HTR-8/SVneo (cell line): ENCODE measurements at regions not wholly inside any gene's neighbourhood (a gene's known extent, or its start where the extent isn't known, plus 50 kb on each side); places are given as distances from the start of the nearest gene placed in this dataset.

Experiments
- DNase-seq: peaks from one replicate; pipeline ENCODE4 v3.0.0; 2011; ENCODE audit warnings: low spot score, mixed read lengths; ENCODE audit not compliant: insufficient read length
- FAIRE-seq: peaks from 2 replicates; lab custom pipeline; 2011; peaks lifted over from hg19 to GRCh38; lab: Jason Lieb, UNC

- FAIRE-seq (no peak), DNase-seq (no peak)
These were observed 365.1 kb upstream of the MTPN start for GRCh38 chr7:136342251-136342650.

DNA sequence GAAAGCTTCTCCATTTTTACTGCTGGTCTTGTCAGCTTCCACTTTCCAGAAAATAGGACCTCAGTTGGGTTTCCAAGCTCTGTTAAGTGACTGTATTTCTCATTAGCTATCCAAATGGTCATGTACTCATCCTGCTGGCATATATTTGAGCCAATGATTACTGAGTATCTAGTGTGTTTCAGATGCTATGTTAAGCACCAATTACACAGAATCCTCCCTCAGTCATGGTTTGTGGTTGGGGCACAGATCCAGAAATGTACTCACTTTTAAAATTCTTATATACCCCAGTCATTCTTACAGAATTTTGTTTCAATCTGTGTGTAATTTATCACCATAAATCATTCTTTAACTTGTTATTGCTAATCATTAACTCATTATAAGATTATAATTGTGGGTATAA, 362.3 kb upstream of the MTPN start:
- FAIRE-seq (no peak), DNase-seq (no peak)

DNA sequence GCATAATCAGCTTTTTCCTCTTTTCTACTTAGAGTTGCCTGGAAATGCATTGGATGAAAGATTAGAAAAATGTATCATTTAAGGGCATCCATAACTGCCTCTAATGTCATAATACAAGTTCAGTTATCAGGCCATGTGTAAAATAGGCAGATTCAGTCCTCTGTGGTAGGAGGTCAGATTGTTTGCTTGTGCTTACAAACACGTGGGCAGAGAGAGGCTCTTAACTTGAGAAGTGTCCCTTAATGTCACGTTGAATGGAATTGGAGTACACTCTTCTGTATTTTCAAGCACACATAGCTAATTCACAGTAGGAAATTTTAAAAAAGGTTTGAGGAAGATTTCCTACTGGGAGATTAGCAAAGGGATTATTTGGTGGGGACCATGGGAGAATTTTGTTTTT, 359.8 kb upstream of the MTPN start:
- FAIRE-seq (no peak), DNase-seq (no peak)

DNA sequence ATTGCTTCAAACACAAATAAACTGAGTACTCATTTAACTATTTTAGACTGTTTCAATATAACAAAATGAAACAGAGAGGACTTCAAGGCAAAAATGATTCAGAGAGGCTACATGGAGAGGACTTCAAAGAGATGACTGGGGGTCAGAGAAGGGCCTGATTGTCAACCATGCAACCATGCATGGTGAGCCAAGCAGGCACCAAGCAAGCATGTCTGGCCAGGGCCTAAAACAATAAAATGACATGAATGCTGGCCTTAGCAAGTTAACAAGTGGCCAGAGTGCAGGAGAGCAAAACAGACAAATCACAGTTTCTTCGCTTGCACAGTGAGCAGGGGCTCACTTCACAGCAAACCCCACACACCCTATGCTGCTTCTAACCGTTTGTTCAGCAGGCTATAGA, 356.5 kb upstream of the MTPN start:
- no peak for FAIRE-seq

GRCh38 chr7:136326045-136326609, 349.0 kb upstream of the MTPN start:
- no peak for DNase-seq
- no peak for FAIRE-seq

More for the DNA sequence above, 356.5 kb upstream of the MTPN start:
- no peak for DNase-seq

DNA sequence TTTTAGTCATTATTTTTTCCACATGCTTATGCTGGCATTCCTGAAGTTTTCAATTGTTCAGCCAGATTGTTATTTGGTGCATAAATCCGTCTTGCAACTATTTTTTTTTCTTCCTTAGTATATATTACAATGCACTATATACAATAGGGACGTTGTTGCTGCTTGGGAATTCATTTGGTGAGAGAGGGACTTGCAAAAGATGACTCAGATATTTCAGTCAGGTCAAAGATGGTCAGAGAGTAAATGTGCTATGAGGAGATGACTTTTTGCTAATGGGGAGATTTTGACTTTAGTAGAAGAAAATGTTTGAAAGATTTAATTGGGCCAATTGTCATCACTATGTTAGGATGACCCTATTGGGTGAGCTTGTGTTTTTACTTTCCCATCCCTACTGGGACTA, 348.4 kb upstream of the MTPN start:
- FAIRE-seq (no peak), DNase-seq (no peak)

DNA sequence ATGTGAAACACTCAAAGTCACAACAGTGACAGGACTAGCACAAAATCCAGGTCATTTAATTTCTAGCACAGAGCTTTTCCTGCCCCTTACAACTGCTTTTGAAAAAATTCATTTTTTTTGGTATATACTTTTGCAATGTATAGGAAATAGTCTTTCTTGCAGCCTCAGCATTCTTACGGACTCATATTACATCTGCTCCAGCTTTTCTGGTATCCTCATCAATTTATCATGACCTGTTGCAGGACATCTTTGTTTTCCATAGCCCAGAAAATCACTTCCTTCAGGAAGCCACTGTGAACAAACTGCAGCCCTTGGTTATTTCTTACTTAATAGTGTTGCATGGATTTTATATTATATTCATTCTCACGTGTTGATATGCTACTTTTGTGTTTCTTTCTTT, 347.9 kb upstream of the MTPN start:
- no peak for DNase-seq
- no peak for FAIRE-seq

DNA sequence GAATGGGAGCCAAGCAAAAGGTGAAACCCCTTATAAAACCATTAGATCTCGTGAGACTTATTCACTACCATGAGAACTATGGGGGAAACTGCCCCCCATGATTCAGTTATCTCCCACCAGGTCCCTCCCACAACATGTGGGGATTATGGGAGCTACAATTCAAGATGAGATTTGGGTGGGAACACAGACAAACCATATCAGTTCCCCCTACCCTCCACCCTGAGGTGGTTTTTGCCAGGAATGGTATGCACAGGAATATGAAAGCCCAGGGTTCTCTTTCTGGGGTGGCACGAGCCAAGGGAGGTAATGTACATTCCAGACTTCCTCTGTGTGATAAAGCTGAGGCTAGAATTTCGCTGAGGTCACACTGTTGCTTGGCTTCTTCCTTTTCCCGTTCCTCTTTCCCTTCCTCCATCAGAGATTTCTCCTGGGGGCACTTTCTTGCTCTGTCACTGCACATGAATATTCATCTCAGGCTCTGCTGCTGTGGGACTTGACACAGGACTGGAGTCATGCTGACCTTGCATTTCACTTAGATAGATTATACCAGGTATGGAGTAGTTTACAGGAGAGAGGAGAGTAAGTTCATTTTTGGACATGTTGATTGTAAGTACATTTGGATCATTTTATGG, 347.0 kb upstream of the MTPN start:
- FAIRE-seq (no peak), DNase-seq (no peak)

DNA sequence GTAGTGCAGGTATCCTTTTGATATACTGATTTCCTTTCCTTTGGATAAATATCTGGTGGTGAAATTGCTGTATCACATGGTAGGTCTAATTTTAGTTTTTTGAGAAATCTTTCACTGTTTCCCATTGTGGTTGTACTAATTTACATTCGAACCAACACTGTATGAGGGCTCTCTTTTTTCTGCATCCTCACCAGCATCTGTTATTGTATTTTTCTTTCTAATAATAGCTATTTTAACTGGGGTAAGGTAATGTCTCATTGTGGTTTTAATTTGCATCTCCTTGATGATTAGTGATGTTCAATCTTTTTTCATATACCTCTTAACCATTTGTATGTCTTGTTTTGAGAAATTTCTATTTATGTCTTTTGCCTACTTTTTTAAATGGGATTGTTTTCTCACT, 335.4 kb upstream of the MTPN start:
- no peak for FAIRE-seq
- no peak for DNase-seq

DNA sequence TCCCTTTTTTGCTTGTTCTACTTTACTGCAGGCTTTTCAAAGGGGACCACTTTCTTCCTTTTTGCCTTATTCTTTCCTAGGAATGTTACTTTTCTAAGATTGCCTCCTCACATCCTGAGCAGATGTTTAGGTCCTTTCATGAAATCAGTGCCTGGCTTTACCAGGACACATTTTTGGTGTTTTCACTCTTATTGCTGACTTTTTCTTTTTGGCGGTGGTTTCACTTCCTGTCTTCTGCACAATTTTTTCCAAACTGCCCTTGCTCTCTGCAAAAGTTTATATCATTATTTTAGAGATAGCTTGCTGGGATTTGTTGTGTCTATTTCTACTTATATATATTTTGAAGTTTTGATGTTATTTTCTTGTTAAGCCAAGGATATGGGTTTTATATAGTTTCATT, 332.2 kb upstream of the MTPN start:
- FAIRE-seq (no peak), DNase-seq (no peak)

GRCh38 chr7:136308230-136308629, 331.1 kb upstream of the MTPN start:
- no peak for FAIRE-seq

GRCh38 chr7:136303162-136303561, 326.0 kb upstream of the MTPN start:
- FAIRE-seq = no peak
- no peak for DNase-seq

More at GRCh38 chr7:136308230-136308629, 331.1 kb upstream of the MTPN start:
- no peak for DNase-seq

DNA sequence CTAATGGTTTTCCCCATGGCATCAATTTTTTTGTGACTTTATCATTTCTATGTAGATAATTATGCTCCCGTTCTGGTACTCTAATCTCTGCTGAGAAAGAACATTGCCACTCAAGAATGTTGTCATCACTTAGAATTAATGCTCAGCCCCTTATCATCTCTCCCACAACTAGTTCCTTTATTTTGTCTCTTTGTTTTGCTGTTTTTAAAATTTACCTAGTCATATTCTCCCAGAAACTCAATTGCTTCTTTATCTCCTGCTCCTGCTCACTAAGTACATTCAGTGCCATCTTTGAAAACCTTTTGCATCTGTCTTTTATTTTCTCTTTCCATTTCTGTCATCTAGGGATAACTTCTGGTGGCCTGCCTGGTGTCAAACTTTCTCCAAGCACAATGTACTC, 324.9 kb upstream of the MTPN start:
- no peak for DNase-seq
- no peak for FAIRE-seq

DNA sequence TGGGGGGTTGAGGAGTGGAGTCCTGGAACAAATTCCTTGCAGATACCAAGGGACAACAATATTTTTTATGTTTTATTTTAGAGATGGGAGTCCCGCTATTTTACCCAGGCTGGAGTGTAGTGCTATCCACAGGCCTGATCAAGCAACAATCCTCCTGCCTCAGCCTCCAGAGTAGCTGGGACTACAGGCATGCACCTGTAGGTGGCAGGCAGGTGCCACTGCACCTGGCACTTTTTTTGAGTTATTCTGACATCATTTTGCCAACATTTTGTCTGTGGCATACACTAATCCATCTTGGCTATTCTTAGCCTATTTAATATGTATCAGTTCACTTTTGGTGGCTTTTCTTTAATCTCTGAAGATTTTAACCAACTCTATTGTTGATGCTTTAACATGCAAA, 317.8 kb upstream of the MTPN start:
- DNase-seq = no peak

DNA sequence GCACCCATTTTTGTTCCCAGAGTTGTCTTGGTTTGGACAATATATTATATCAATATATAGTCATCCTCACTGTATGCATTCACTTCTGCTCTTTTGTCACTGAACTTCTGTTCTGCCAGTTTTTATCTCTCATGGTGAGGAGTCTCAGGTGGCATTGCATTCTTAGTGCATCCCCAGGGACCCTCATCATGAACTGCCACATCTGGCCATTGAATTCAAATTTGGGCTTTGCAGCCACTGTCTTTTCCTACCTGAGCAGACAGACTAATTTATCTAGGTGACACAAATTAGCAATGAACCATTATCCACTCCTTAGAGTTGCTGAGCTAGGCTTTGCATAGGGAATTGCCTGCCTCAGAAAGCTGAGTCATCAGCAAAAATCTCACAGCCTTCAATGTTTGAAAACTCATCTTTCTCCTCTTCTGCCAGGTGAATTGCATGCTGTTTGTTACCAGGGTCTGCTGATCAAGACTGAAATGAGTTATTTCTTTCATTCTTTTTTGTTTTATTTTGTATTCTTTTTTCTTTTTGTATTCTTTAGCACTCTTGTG, 316.8 kb upstream of the MTPN start:
- no peak for FAIRE-seq

More for the DNA sequence above, 317.8 kb upstream of the MTPN start:
- no peak for FAIRE-seq

DNA sequence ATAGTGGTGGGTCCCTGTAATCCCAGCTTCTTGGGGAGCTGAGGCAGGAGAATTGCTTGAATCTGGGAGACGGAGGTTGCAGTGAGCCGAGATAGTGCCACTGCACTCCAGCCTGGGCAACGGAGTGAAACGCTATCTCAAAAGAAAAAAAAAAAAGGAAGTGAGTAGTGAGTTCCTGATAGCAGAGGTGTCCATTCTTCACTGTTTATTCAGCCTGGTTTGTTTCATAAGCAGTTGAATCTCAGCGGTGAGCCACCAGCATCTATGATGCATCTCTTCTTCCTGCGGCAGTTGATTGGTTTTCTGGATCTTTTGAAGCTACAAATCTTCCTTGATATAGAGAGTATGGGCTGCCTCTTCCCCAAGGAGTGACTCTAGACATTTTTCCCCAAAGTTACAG, 316.1 kb upstream of the MTPN start:
- DNase-seq (no peak), FAIRE-seq (no peak)

More for the DNA sequence above, 316.8 kb upstream of the MTPN start:
- no peak for DNase-seq

GRCh38 chr7:136292365-136292764, 315.2 kb upstream of the MTPN start:
- no peak for FAIRE-seq
- no peak for DNase-seq

DNA sequence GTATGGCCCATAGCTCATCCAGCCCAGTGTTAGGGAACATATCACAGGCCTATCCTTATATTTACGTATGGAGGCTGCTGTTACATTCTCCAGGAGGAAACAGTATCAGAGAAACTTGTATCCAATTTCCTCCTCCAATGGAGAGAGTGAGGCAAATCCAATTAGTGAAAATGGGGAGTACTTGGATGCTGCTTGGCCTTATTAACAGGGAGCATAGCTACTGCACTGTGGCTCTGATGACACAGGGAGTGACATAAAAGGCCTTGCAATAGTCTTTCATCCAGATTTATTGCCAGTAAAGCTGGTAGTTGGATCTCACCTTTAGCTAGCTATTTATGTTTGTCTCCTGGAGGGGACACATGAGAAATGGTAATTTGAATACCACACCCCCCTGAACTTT, 313.2 kb upstream of the MTPN start:
- no peak for DNase-seq
- FAIRE-seq = no peak

GRCh38 chr7:136278057-136278456, 300.9 kb upstream of the MTPN start:
- FAIRE-seq (no peak), DNase-seq (no peak)

DNA sequence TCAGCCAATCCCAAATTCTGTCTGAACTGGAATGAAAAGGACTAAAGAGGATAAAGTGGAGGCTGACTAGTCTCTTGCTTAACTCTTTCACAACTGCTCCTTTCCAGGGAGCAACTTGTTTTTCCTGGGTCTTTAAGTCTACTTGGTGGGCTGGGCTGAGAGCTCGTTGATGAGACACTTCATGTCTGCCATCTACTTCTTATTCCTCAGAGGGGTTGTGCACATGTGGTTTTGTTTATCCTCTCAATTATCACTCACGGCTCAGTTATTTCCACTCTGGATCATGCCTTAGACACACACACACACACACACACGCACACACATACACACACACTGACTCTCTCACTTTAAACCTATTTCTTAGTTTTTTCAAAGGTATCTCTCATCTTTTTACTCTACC, 298.6 kb upstream of the MTPN start:
- FAIRE-seq = no peak

GRCh38 chr7:136274636-136275345, 297.6 kb upstream of the MTPN start:
- FAIRE-seq (no peak), DNase-seq (no peak)

More for the DNA sequence above, 298.6 kb upstream of the MTPN start:
- no peak for DNase-seq
